Neural crest cell (in vitro differentiated cells): ENCODE measurements at regions not wholly inside any gene's neighbourhood (a gene's known extent, or its start where the extent isn't known, plus 50 kb on each side); places are given as distances from the start of the nearest gene placed in this dataset.

Experiments
- DNase-seq: peaks from one replicate; pipeline ENCODE4 v3.0.0; 2021; ENCODE audit warnings: low read depth, mixed read lengths, low spot score
- H3K27ac Mint-ChIP-seq: one replicate; pipeline ENCODE4 v1.8.0; 2021; ENCODE audit warnings: mild to moderate bottlenecking, mixed read lengths; ENCODE audit not compliant: unreplicated experiment
- H3K27me3 Mint-ChIP-seq: 2 replicates; pipeline ENCODE4 v1.8.0; 2021; ENCODE audit warnings: low read depth, mild to moderate bottlenecking, mixed read lengths
- H3K36me3 Mint-ChIP-seq: 2 replicates; pipeline ENCODE4 v1.8.0; 2021; ENCODE audit warnings: low read depth, mild to moderate bottlenecking, mixed read lengths
- H3K4me1 Mint-ChIP-seq: 2 replicates; pipeline ENCODE4 v1.8.0; 2021; ENCODE audit warnings: mixed read lengths
- H3K4me3 Mint-ChIP-seq: one replicate; pipeline ENCODE4 v1.8.0; 2021; ENCODE audit warnings: mild to moderate bottlenecking, mixed read lengths
- H3K9me3 Mint-ChIP-seq: 2 replicates; pipeline ENCODE4 v1.8.0; 2021; ENCODE audit warnings: mixed read lengths
- TF ChIP-seq, protein P1 (sequence below): fragments of 200-600 bp; sonication (generic); conservative IDR thresholded peaks from 2 replicates; pipeline ENCODE4 v1.5.0; 2021; ENCODE audit warnings: antibody characterized with exemption, mild to moderate bottlenecking

- Mint-ChIP-seq H3K4me3 (no peak overlapping the region), H3K27ac (no peak overlapping the region), H3K27me3 (peaks cover under 1% of the 10 kb centered on the region), H3K36me3 (no peaks in the 10 kb centered on the region), H3K4me1 (no peaks in the 10 kb centered on the region), H3K9me3 (peaks cover 4% of the 10 kb centered on the region)
- DNase-seq: no peak
- TF ChIP-seq, protein P1, sequence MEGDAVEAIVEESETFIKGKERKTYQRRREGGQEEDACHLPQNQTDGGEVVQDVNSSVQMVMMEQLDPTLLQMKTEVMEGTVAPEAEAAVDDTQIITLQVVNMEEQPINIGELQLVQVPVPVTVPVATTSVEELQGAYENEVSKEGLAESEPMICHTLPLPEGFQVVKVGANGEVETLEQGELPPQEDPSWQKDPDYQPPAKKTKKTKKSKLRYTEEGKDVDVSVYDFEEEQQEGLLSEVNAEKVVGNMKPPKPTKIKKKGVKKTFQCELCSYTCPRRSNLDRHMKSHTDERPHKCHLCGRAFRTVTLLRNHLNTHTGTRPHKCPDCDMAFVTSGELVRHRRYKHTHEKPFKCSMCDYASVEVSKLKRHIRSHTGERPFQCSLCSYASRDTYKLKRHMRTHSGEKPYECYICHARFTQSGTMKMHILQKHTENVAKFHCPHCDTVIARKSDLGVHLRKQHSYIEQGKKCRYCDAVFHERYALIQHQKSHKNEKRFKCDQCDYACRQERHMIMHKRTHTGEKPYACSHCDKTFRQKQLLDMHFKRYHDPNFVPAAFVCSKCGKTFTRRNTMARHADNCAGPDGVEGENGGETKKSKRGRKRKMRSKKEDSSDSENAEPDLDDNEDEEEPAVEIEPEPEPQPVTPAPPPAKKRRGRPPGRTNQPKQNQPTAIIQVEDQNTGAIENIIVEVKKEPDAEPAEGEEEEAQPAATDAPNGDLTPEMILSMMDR: no peak
Measured at GRCh38 chr6:170203212-170203611, 87.7 kb downstream of the DLL1 start.

DNA sequence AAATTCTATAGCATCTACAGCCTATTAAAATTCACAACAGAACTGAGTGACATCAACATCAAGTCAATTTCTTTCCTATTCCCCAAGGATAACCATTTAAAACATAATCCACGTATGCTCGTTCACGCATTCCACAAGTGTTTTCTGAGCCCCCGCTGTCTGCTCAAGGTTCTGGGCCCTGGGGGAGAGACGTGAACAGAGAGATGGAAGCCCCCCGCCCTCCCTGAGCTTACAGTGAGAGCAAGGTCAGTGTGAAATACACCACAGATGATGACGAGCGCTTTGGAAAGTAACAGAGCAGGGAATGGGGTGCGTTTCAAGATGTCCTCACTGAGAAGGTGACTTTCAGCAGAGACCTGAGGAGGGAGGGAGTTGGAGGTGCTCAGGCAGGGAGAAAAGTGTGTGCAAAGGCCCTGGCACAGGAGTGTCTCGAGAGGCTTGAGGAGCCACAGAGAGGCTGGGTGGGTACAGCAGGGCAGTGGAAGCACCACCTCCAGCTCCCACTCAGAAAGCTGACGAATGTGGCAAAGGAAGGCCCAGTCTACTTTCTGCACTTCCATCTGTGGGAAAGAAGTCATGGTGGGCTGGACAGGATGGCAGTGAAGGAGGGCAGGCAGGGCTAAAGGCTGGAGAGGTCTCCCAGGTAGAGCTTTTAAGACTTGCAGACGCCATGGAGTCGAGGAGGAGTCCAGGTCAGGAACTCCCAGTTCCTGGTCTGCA lies 88.3 kb downstream of the DLL1 start:
- Mint-ChIP-seq H3K36me3 (no peaks in the 10 kb centered on the region), H3K4me3 (no peak overlapping the region), H3K9me3 (peaks cover 4% of the 10 kb centered on the region), H3K4me1 (no peaks in the 10 kb centered on the region), H3K27ac (no peak overlapping the region), H3K27me3 (peaks cover 3% of the 10 kb centered on the region)
- TF ChIP-seq, protein P1: no peak
- no peak for DNase-seq

DNA sequence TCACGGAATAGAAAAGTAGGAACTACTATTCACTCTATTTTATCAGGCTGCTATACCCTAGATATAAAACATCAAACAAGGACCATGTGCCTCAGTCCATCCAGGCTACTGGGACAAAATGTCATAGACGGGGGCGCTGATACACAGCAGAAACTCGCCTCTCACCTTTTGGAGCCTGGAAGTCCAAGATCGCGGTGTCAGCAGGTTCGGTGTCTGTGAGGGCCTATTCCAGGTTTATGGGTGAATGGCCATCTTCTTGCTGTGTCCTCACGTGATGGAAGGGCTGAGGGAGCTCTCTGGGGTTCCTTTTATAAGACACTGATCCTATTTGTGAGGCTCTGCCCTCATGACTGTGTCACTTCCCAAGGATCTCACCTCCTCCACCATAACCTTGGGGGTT lies 89.5 kb downstream of the DLL1 start:
- H3K4me3 Mint-ChIP-seq: no peak overlapping the region
- no peak overlapping the region for H3K27ac Mint-ChIP-seq
- H3K4me1 Mint-ChIP-seq: no peaks in the 10 kb centered on the region
- peaks cover 4% of the 10 kb centered on the region for H3K9me3 Mint-ChIP-seq
- H3K27me3 Mint-ChIP-seq: peaks cover 3% of the 10 kb centered on the region
- DNase-seq: no peak
- no peaks in the 10 kb centered on the region for H3K36me3 Mint-ChIP-seq
- TF ChIP-seq, protein P1: no peak

GRCh38 chr6:170200458-170200891 lies 90.4 kb downstream of the DLL1 start:
- Mint-ChIP-seq H3K4me1 (no peaks in the 10 kb centered on the region), H3K27me3 (peaks cover 3% of the 10 kb centered on the region), H3K4me3 (no peak overlapping the region), H3K27ac (peak overlapping the region; percentile 63), H3K36me3 (peaks cover 4% of the 10 kb centered on the region), H3K9me3 (peaks cover 9% of the 10 kb centered on the region)
- no peak for DNase-seq
- TF ChIP-seq, protein P1: no peak

- TF ChIP-seq, protein P1: no peak
- H3K4me1 Mint-ChIP-seq: no peaks in the 10 kb centered on the region
- H3K36me3 Mint-ChIP-seq: peaks cover 9% of the 10 kb centered on the region
- no peak overlapping the region for H3K4me3 Mint-ChIP-seq
- H3K27ac Mint-ChIP-seq: no peak overlapping the region
- H3K9me3 Mint-ChIP-seq: peaks cover 14% of the 10 kb centered on the region
- no peak for DNase-seq
- peaks cover 3% of the 10 kb centered on the region for H3K27me3 Mint-ChIP-seq
Measured at GRCh38 chr6:170199716-170200115, 91.2 kb downstream of the DLL1 start.
